Kidney glomerular epithelial cell (primary cell): ENCODE measurements at regions not wholly inside any gene's neighbourhood (a gene's known extent, or its start where the extent isn't known, plus 50 kb on each side); places are given as distances from the start of the nearest gene placed in this dataset.

Experiments used
- DNase-seq: peaks from one replicate; lab custom pipeline; 2025; lab: John Stamatoyannopoulos, UW

GRCh38 chr11:112858289-112859023, 102.8 kb upstream of the NCAM1 start:
- DNase-seq = no peak

GRCh38 chr11:112859787-112860186, 101.4 kb upstream of the NCAM1 start:
- DNase-seq = no peak

- no peak for DNase-seq
These were observed 99.9 kb upstream of the NCAM1 start for GRCh38 chr11:112861356-112861755.

GRCh38 chr11:112863305-112863704, 97.9 kb upstream of the NCAM1 start:
- no peak for DNase-seq

- DNase-seq = no peak
These were observed 96.5 kb upstream of the NCAM1 start for GRCh38 chr11:112864672-112865071.

- DNase-seq = no peak
These were observed 89.2 kb upstream of the NCAM1 start for GRCh38 chr11:112871909-112872500.

GRCh38 chr11:112874980-112875379, 86.2 kb upstream of the NCAM1 start:
- DNase-seq = no peak

- DNase-seq = no peak
These were observed 83.6 kb upstream of the NCAM1 start for GRCh38 chr11:112877581-112877980.

GRCh38 chr11:112878033-112878601, 83.1 kb upstream of the NCAM1 start:
- no peak for DNase-seq

GRCh38 chr11:112880495-112880894, 80.7 kb upstream of the NCAM1 start:
- no peak for DNase-seq

GRCh38 chr11:112881461-112881860, 79.8 kb upstream of the NCAM1 start:
- peak; percentile 73 for DNase-seq

- no peak for DNase-seq
These were observed 78.5 kb upstream of the NCAM1 start for GRCh38 chr11:112882494-112883381.

- DNase-seq = no peak
These were observed 77.0 kb upstream of the NCAM1 start for GRCh38 chr11:112884012-112884767.

- no peak for DNase-seq
These were observed 75.3 kb upstream of the NCAM1 start for GRCh38 chr11:112885744-112886433.

GRCh38 chr11:112886434-112887370, 74.5 kb upstream of the NCAM1 start:
- no peak for DNase-seq

- DNase-seq = no peak
These were observed 71.8 kb upstream of the NCAM1 start for GRCh38 chr11:112889446-112889845.

- DNase-seq = no peak
These were observed 61.8 kb upstream of the NCAM1 start for GRCh38 chr11:112899235-112900006.

- DNase-seq = no peak
These were observed 59.3 kb upstream of the NCAM1 start for GRCh38 chr11:112901924-112902323.

GRCh38 chr11:112902361-112903011, 58.7 kb upstream of the NCAM1 start:
- DNase-seq = no peak
